BLaER1 (cell line): ENCODE measurements at regions not wholly inside any gene's neighbourhood (a gene's known extent, or its start where the extent isn't known, plus 50 kb on each side); places are given as distances from the start of the nearest gene placed in this dataset.

Experiments used
- H3K27ac ChIP-seq: shearing (Covaris generic); formaldehyde crosslinking; 2 replicates; pipeline ENCODE4 v1.8.1; 2022
- H3K27me3 ChIP-seq: shearing (Covaris generic); formaldehyde crosslinking; 2 replicates; pipeline ENCODE4 v1.8.1; 2022
- H3K36me3 ChIP-seq: shearing (Covaris generic); formaldehyde crosslinking; 2 replicates; pipeline ENCODE4 v1.8.1; 2022
- H3K4me1 ChIP-seq: shearing (Covaris generic); formaldehyde crosslinking; 2 replicates; pipeline ENCODE4 v1.8.1; 2022
- H3K4me2 ChIP-seq: shearing (Covaris generic); formaldehyde crosslinking; 2 replicates; pipeline ENCODE4 v1.8.1; 2022
- H3K4me3 ChIP-seq: shearing (Covaris generic); formaldehyde crosslinking; 2 replicates; pipeline ENCODE4 v1.8.1; 2022
- H3K9ac ChIP-seq: shearing (Covaris generic); formaldehyde crosslinking; 2 replicates; pipeline ENCODE4 v1.8.1; 2022
- H3K9me3 ChIP-seq: shearing (Covaris generic); formaldehyde crosslinking; 2 replicates; pipeline ENCODE4 v1.8.1; 2022
- H4K20me1 ChIP-seq: shearing (Covaris generic); formaldehyde crosslinking; 2 replicates; pipeline ENCODE4 v1.8.1; 2022
- Cebpa-rat ChIP-seq: shearing (Covaris generic); IDR thresholded peaks from 2 replicates; pipeline ENCODE4 v1.8.1; 2022

DNA sequence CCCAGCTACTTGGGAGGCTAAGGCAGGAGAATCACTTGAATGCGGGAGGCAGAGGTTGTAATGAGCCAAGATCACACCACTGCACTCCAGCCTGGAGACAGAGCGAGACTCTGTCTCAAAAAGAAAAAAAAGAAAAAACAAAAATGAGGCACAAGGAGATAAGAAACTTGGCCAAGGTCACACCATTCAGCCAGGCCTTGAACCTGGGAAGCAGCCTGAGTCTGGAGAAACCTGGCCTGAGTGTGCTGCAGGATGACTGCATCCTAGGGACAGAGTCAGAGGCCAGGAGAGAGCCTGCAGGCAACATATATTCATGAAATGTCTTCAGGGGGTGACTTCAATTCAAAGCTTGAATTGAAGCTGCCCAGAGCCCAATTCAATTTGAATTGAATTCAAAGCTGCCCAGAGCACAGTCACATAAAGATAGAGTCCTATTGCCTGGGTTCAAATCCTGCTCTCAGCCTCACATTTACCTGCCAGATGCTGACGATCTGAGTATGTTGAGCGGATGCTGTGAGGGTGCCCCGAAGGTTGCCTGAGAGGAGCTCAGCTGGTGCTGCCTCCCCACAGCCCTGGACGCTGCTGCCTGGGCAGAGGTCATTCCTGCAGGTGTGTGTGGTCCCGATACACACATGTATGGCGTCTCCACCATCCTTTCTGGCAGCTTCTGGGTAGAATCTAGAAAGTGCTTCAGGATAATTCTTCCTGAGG is 307.7 kb downstream of the AJAP1 start:
- no peak overlapping the region for H3K27ac ChIP-seq
- no peaks in the 10 kb centered on the region for H4K20me1 ChIP-seq
- no peak overlapping the region for H3K9ac ChIP-seq
- no peaks in the 10 kb centered on the region for H3K4me1 ChIP-seq
- H3K9me3 ChIP-seq = no peaks in the 10 kb centered on the region
- H3K4me2 ChIP-seq = no peak overlapping the region
- no peak overlapping the region for H3K4me3 ChIP-seq
- no peaks in the 10 kb centered on the region for H3K36me3 ChIP-seq
- H3K27me3 ChIP-seq = no peaks in the 10 kb centered on the region
- no peak for TF ChIP-seq Cebpa-rat

- no peaks in the 10 kb centered on the region for H3K4me1 ChIP-seq
- TF ChIP-seq Cebpa-rat = no peak
- H3K4me3 ChIP-seq = no peak overlapping the region
- H3K9me3 ChIP-seq = no peaks in the 10 kb centered on the region
- H3K9ac ChIP-seq = no peak overlapping the region
- H3K27ac ChIP-seq = no peak overlapping the region
- H3K36me3 ChIP-seq = no peaks in the 10 kb centered on the region
- H3K27me3 ChIP-seq = no peaks in the 10 kb centered on the region; the same call in 1 of the 2 replicates
- H3K4me2 ChIP-seq = no peak overlapping the region
- no peaks in the 10 kb centered on the region for H4K20me1 ChIP-seq
Measured at GRCh38 chr1:4960782-4961475, 306.5 kb downstream of the AJAP1 start.

GRCh38 chr1:4960336-4960735 is 305.9 kb downstream of the AJAP1 start:
- TF ChIP-seq Cebpa-rat = no peak
- Histone ChIP-seq H3K4me1 (no peaks in the 10 kb centered on the region), H3K27ac (no peak overlapping the region), H3K4me2 (no peak overlapping the region), H3K36me3 (no peaks in the 10 kb centered on the region), H3K27me3 (no peaks in the 10 kb centered on the region; the same call in 1 of the 2 replicates), H3K4me3 (no peak overlapping the region), H3K9me3 (peaks cover 5% of the 10 kb centered on the region), H3K9ac (no peak overlapping the region), H4K20me1 (no peaks in the 10 kb centered on the region)

GRCh38 chr1:4959216-4959615 is 304.8 kb downstream of the AJAP1 start:
- Histone ChIP-seq H3K9me3 (peaks cover 9% of the 10 kb centered on the region), H3K4me2 (no peak overlapping the region), H3K9ac (no peak overlapping the region), H4K20me1 (no peaks in the 10 kb centered on the region), H3K27ac (no peak overlapping the region), H3K4me3 (no peak overlapping the region), H3K4me1 (no peaks in the 10 kb centered on the region), H3K27me3 (no peaks in the 10 kb centered on the region; the same call in 1 of the 2 replicates), H3K36me3 (no peaks in the 10 kb centered on the region)
- no peak for TF ChIP-seq Cebpa-rat

- no peaks in the 10 kb centered on the region for H3K4me1 ChIP-seq
- no peak overlapping the region for H3K27ac ChIP-seq
- no peak for TF ChIP-seq Cebpa-rat
- no peaks in the 10 kb centered on the region for H3K36me3 ChIP-seq
- no peaks in the 10 kb centered on the region for H4K20me1 ChIP-seq
- H3K4me3 ChIP-seq = no peak overlapping the region
- no peak overlapping the region for H3K9ac ChIP-seq
- no peak overlapping the region for H3K4me2 ChIP-seq
- peaks cover 18% of the 10 kb centered on the region for H3K9me3 ChIP-seq
- H3K27me3 ChIP-seq = no peaks in the 10 kb centered on the region; the same call in 1 of the 2 replicates
Measured at GRCh38 chr1:4957027-4957426, 302.6 kb downstream of the AJAP1 start.

DNA sequence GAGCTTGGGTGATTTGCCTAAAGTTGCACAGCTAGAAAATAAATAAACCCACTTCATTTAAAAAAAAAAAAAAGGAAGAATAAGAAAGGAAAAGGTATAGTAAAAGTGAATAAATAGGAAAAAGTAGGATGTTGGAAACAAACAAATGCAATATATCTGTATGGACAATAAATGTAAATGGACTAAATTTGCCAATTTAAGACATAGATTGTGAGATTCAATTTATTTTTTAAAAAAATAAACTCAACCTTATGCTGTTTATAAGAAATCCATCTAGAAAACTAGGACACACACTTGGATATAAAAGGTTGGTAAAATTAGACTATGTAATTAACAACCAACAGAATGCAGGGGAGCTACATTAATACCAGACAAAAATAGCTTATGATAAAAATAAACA is 300.0 kb downstream of the AJAP1 start:
- no peak overlapping the region for H3K4me3 ChIP-seq
- no peak overlapping the region for H3K9ac ChIP-seq
- no peak overlapping the region for H3K27ac ChIP-seq
- no peaks in the 10 kb centered on the region for H4K20me1 ChIP-seq
- H3K4me2 ChIP-seq = no peak overlapping the region
- H3K27me3 ChIP-seq = no peaks in the 10 kb centered on the region; the same call in 1 of the 2 replicates
- peaks cover 18% of the 10 kb centered on the region for H3K9me3 ChIP-seq
- H3K4me1 ChIP-seq = no peaks in the 10 kb centered on the region
- TF ChIP-seq Cebpa-rat = no peak
- H3K36me3 ChIP-seq = no peaks in the 10 kb centered on the region

DNA sequence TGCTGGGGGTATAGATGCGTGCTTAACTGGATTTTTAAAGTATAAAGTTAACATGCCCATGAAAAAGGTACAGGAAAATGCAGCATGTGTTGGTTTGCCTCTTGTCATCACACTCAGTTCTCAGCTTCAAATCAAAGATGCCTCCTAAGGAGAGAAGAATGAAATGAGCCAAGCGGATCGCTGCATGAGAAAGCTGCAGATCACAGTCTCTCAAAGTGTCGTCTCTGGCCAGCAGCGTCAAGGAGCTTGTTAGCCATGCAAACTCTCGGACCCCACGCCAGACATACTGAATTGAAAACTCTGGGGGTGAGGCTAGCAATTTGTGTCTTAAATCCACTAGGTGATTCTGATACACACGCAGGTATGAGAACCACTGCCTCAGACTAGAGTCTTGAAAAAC is 297.2 kb downstream of the AJAP1 start:
- H3K36me3 ChIP-seq = no peaks in the 10 kb centered on the region
- H3K9ac ChIP-seq = no peak overlapping the region
- no peak overlapping the region for H3K4me3 ChIP-seq
- no peak for TF ChIP-seq Cebpa-rat
- H3K4me1 ChIP-seq = no peaks in the 10 kb centered on the region
- no peaks in the 10 kb centered on the region; the same call in 1 of the 2 replicates for H3K27me3 ChIP-seq
- H3K4me2 ChIP-seq = no peak overlapping the region
- no peaks in the 10 kb centered on the region for H4K20me1 ChIP-seq
- H3K9me3 ChIP-seq = peaks cover 18% of the 10 kb centered on the region
- no peak overlapping the region for H3K27ac ChIP-seq

DNA sequence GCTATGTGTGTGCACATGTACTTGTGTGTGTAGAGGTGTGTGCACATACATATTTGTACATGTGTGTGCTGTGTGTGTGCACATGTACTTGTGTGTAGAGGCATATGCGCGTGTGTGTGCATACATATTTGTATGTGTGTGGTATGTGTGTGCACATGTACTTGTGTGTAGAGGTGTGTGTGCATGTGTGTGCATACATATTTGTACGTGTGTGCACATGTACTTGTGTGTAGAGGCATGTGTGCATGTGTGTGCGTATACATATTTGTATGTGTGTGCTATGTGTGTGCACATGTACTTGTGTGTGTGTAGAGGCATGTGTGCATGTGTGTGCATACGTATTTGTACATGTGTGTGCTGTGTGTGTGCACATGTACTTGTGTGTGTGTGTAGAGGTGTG is 291.9 kb downstream of the AJAP1 start:
- no peaks in the 10 kb centered on the region for H4K20me1 ChIP-seq
- no peak for TF ChIP-seq Cebpa-rat
- H3K4me1 ChIP-seq = 0 out of 2 replicates have a peak, but pooled peaks cover 6% of the 10 kb centered on the region
- H3K9ac ChIP-seq = no peak overlapping the region
- H3K27me3 ChIP-seq = no peaks in the 10 kb centered on the region
- H3K4me2 ChIP-seq = no peak overlapping the region
- H3K9me3 ChIP-seq = no peaks in the 10 kb centered on the region
- H3K27ac ChIP-seq = no peak overlapping the region
- H3K36me3 ChIP-seq = no peaks in the 10 kb centered on the region
- no peak overlapping the region for H3K4me3 ChIP-seq

DNA sequence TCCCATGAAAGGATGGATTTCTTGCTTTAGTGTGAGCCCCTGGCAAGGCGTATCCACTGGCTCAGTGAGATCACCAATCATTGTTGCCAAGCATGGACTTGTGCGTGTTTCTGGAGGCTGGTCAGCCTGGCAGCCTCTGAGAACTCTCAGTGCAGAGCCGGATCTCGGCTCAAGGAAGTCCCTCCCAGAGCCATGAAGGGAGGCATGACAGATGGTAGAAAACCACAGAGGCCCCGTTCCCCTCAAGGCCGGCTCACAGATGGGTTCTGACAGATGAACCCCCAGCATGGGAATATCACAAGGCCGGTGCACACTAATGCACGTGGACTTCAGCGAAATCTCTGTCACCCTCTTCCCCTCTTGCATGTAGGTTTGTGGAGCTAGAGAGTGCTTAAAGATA is 290.5 kb downstream of the AJAP1 start:
- no peaks in the 10 kb centered on the region for H4K20me1 ChIP-seq
- H3K9ac ChIP-seq = no peak overlapping the region
- H3K4me2 ChIP-seq = 0 out of 2 replicates have a peak overlapping the region, but pooled peaks have one; percentile 15
- H3K27me3 ChIP-seq = no peaks in the 10 kb centered on the region
- H3K27ac ChIP-seq = no peak overlapping the region
- 0 out of 2 replicates have a peak, but pooled peaks cover 6% of the 10 kb centered on the region for H3K4me1 ChIP-seq
- no peaks in the 10 kb centered on the region for H3K9me3 ChIP-seq
- no peak for TF ChIP-seq Cebpa-rat
- no peak overlapping the region for H3K4me3 ChIP-seq
- H3K36me3 ChIP-seq = no peaks in the 10 kb centered on the region

- Histone ChIP-seq H3K27me3 (no peaks in the 10 kb centered on the region), H3K9me3 (no peaks in the 10 kb centered on the region), H3K27ac (no peak overlapping the region), H3K36me3 (no peaks in the 10 kb centered on the region), H3K4me1 (0 out of 2 replicates have a peak, but pooled peaks cover 6% of the 10 kb centered on the region), H3K4me2 (no peak overlapping the region), H3K4me3 (no peak overlapping the region), H3K9ac (no peak overlapping the region), H4K20me1 (no peaks in the 10 kb centered on the region)
- no peak for TF ChIP-seq Cebpa-rat
Measured at GRCh38 chr1:4944072-4944471, 289.7 kb downstream of the AJAP1 start.
